HepG2 (cell line): ENCODE measurements at regions not wholly inside any gene's neighbourhood (a gene's known extent, or its start where the extent isn't known, plus 50 kb on each side); places are given as distances from the start of the nearest gene placed in this dataset.

ENCODE experiments used
- ATAC-seq: fragments of 200-7000 bp; cut with Tn5 transposase; 3 replicates; pipeline ENCODE4 v1.9.1; 2020; ENCODE audit warnings: mild to moderate bottlenecking, moderate library complexity
- BruUV-seq: library from RNA; stranded (reverse); fragments of 400-500 nt; replicated peaks from 2 replicates; lab custom pipeline; 2021; lab: Mats Ljungman, UMichigan
- CTCF ChIA-PET: fragments of 300-600 bp; formaldehyde crosslinking; extraction: SDS; loops from one replicate; lab custom pipeline; 2021; ENCODE audit warnings: low total read pairs, inconsistent platforms, low intra/inter-chr PET ratio; lab: Yijun Ruan, JAX
- POLR2A ChIA-PET: fragments of 350-600 bp; sonication (Branson Sonifier 250); formaldehyde crosslinking; loops from one replicate; lab custom pipeline; 2020; ENCODE audit warnings: antibody characterized with exemption, inconsistent platforms; lab: Yijun Ruan, JAX
- DNase-seq: peaks from one replicate; pipeline ENCODE4 v3.0.0-alpha.2; 2015; ENCODE audit warnings: low spot score
- FAIRE-seq: peaks from 3 replicates; lab custom pipeline; 2011; peaks lifted over from hg19 to GRCh38; lab: Jason Lieb, UNC
- H2AFZ ChIP-seq: one replicate; pipeline ENCODE4 v1.6.1; 2011; ENCODE audit warnings: low read length, inconsistent platforms
- H3K27ac ChIP-seq: fragments of 300-600 bp; 3 replicates; pipeline ENCODE4 v1.8.0; 2011; ENCODE audit warnings: mixed run types, mild to moderate bottlenecking, mixed read lengths, low read length, inconsistent platforms; ENCODE audit not compliant: insufficient read depth; ENCODE audit errors: extremely low read length
- H3K27me3 ChIP-seq, 2 experiments: fragments of 200-600 bp in 1 of 2; 2 replicates in 1 of 2; 3 replicates in 1 of 2; pipeline versions ENCODE4 v1.6.0 to v1.8.0; 2011; ENCODE audit warnings: low read length in 2 of 2, mild to moderate bottlenecking in 2 of 2, moderate library complexity in 2 of 2, inconsistent platforms in 1 of 2; ENCODE audit not compliant: insufficient read depth in 2 of 2, control insufficient read depth in 1 of 2
- H3K36me3 ChIP-seq, 2 experiments: fragments of 200-600 bp in 1 of 2; replicated peaks in 1 of 2; 2 replicates in 1 of 2; 3 replicates in 1 of 2; pipeline versions ENCODE4 v1.5.1 to v1.8.0; 2011; ENCODE audit warnings: low read length in 2 of 2, inconsistent platforms in 1 of 2; ENCODE audit not compliant: insufficient read depth in 2 of 2, control insufficient read depth in 1 of 2
- H3K4me1 ChIP-seq: 2 replicates; pipeline ENCODE4 v1.5.1; 2012; ENCODE audit warnings: low read length, inconsistent platforms; ENCODE audit not compliant: insufficient read depth
- H3K4me2 ChIP-seq: 2 replicates; pipeline ENCODE4 v1.6.0; 2011; ENCODE audit warnings: low read depth, low read length, inconsistent platforms
- H3K4me3 ChIP-seq, 3 experiments: fragments of 200-600 bp in 1 of 3; sonication (generic), shearing (Covaris generic) in 1 of 3; replicated peaks in 1 of 3; 2 replicates each; pipeline ENCODE4 v1.5.1; 2011 to 2016; ENCODE audit warnings: low read length in 3 of 3, inconsistent platforms in 2 of 3, low read depth in 2 of 3, mild to moderate bottlenecking in 2 of 3, control low read depth in 1 of 3, mixed read lengths in 1 of 3; ENCODE audit not compliant: insufficient read depth in 1 of 3
- H3K79me2 ChIP-seq: one replicate; pipeline ENCODE4 v1.6.1; 2011; ENCODE audit warnings: low read length, inconsistent platforms; ENCODE audit not compliant: insufficient read depth
- H3K9ac ChIP-seq: 2 replicates; pipeline ENCODE4 v1.6.0; 2011; ENCODE audit warnings: mild to moderate bottlenecking, low read depth, low read length, inconsistent platforms; ENCODE audit not compliant: insufficient read depth
- H3K9me3 ChIP-seq: 2 replicates; pipeline ENCODE4 v1.5.1; 2012; ENCODE audit warnings: mild to moderate bottlenecking, low read length
- H4K20me1 ChIP-seq: 2 replicates; pipeline ENCODE4 v1.6.0; 2011; ENCODE audit warnings: inconsistent platforms, mild to moderate bottlenecking, low read length, moderate library complexity; ENCODE audit not compliant: insufficient read depth
- AHR ChIP-seq: IDR thresholded peaks from 2 replicates; pipeline ENCODE4 v1.6.1; 2018; ENCODE audit warnings: missing genetic modification reagents, missing compliant biosample characterization
- POGK ChIP-seq: sonication (generic); formaldehyde crosslinking; conservative IDR thresholded peaks from 2 replicates; pipeline ENCODE4 v1.8.0; 2022; ENCODE audit warnings: mild to moderate bottlenecking, moderate library complexity, missing genetic modification reagents
- STAT5B ChIP-seq: sonication (generic); formaldehyde crosslinking; IDR thresholded peaks from 2 replicates; pipeline ENCODE4 v1.4.0; 2020; ENCODE audit warnings: missing genetic modification reagents
- U2AF2 ChIP-seq: fragments of 200-400 bp; formaldehyde crosslinking; IDR thresholded peaks from 2 replicates; pipeline ENCODE4 v1.6.1; 2017; ENCODE audit warnings: low read depth, mild to moderate bottlenecking, low read length
- ZMYM4 ChIP-seq: sonication (generic); formaldehyde crosslinking; IDR thresholded peaks from 2 replicates; pipeline ENCODE4 v1.8.1; 2023; ENCODE audit warnings: mild to moderate bottlenecking, missing genetic modification reagents
- ZNF253 ChIP-seq: sonication (generic); formaldehyde crosslinking; IDR thresholded peaks from 2 replicates; pipeline ENCODE4 v1.8.0; 2022; ENCODE audit warnings: mild to moderate bottlenecking, missing genetic modification reagents, borderline replicate concordance
- ZNF687 ChIP-seq: sonication (generic); formaldehyde crosslinking; IDR thresholded peaks from 2 replicates; pipeline ENCODE4 v1.5.1; 2020; ENCODE audit warnings: mild to moderate bottlenecking, missing genetic modification reagents, moderate library complexity
- WGBS: methylation state at CpG from one replicate; pipeline ENCODE4 v1.1.6; 2017; ENCODE audit warnings: low lambda C conversion rate; 5-methylcytosine and 5-hydroxymethylcytosine counted together
- in situ Hi-C: cut with HindIII; loops from 2 replicates; pipeline ENCODE4 v1.10.0; 2017; ENCODE audit warnings: low pct_unique_long_range_greater_than_20kb; ENCODE audit not compliant: extremely low pct_ligation_motif_present
- intact Hi-C: fragments of 100-400 bp; cut with micrococcal nuclease; formaldehyde crosslinking; loops from one replicate; pipeline ENCODE4 v1.10.0; 2022; ENCODE audit not compliant: unreplicated experiment
- TF ChIP-seq, protein P1 (sequence below): sonication (generic); formaldehyde crosslinking; IDR thresholded peaks from 2 replicates; pipeline ENCODE4 v1.4.0; 2020; ENCODE audit warnings: missing genetic modification reagents
- TF ChIP-seq, protein P2 (sequence below): sonication (generic); formaldehyde crosslinking; IDR thresholded peaks from 2 replicates; pipeline ENCODE4 v1.4.0; 2020; ENCODE audit warnings: missing genetic modification reagents

DNA sequence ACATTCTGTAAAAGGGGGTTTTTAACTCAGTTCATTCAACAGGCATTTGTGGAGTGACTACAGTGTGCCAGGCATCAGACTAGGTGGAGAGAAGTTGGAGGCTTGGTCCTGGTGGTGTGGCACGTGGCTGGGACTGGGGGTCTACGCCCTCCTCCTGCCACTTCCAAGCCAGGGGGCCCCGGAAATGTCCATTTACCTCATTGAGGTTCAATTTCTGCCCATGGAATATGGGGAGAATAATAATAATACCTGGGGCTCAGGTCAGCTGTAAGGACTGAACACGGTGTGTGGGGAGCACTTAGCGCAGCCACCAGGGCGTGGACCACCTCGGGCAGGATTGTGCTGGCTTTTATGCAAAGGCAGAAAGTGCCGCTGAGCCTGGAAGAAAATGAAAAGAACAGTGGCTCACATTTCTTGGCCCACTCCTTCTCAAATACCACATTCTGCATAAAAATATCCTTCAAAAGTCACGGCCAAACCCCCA, 229.4 kb downstream of the ANKRD60 start:
- DNase-seq (no peak), FAIRE-seq (no peak), ATAC-seq (no peak)
- no peaks in the 10 kb centered on the region for H3K36me3 ChIP-seq
- no TSS peak for BruUV-seq
- no peak overlapping the region for H3K9ac ChIP-seq
- H3K79me2 ChIP-seq, result no peaks in the 10 kb centered on the region
- in situ Hi-C loops (no loop called here), intact Hi-C loops (no loop called here)
- CTCF ChIA-PET, result no interaction called here
- H4K20me1 ChIP-seq, result no peaks in the 10 kb centered on the region
- no peaks in the 10 kb centered on the region for H3K4me1 ChIP-seq
- POLR2A ChIA-PET, result no interaction called here
- H3K27me3 ChIP-seq, result peaks cover 5 to 34% of the 10 kb centered on the region in 2 experiments; a peak in 4 of 5 replicates
- no peak overlapping the region for H3K27ac ChIP-seq
- no peaks in the 10 kb centered on the region for H3K9me3 ChIP-seq
- no peak overlapping the region for H2AFZ ChIP-seq
- WGBS, result 13% methylated on average over 9 of the region's 9 CpGs
- no peak overlapping the region for H3K4me2 ChIP-seq
- no peak overlapping the region for H3K4me3 ChIP-seq
- TF ChIP-seq POGK (CRISPR knock-in tag) (no peak), STAT5B (CRISPR knock-in tag) (no peak), ZNF253 (no peak), ZNF687 (CRISPR knock-in tag) (no peak), U2AF2 (no peak), AHR (no peak), ZMYM4 (CRISPR knock-in tag) (no peak)
- TF ChIP-seq, protein P1, sequence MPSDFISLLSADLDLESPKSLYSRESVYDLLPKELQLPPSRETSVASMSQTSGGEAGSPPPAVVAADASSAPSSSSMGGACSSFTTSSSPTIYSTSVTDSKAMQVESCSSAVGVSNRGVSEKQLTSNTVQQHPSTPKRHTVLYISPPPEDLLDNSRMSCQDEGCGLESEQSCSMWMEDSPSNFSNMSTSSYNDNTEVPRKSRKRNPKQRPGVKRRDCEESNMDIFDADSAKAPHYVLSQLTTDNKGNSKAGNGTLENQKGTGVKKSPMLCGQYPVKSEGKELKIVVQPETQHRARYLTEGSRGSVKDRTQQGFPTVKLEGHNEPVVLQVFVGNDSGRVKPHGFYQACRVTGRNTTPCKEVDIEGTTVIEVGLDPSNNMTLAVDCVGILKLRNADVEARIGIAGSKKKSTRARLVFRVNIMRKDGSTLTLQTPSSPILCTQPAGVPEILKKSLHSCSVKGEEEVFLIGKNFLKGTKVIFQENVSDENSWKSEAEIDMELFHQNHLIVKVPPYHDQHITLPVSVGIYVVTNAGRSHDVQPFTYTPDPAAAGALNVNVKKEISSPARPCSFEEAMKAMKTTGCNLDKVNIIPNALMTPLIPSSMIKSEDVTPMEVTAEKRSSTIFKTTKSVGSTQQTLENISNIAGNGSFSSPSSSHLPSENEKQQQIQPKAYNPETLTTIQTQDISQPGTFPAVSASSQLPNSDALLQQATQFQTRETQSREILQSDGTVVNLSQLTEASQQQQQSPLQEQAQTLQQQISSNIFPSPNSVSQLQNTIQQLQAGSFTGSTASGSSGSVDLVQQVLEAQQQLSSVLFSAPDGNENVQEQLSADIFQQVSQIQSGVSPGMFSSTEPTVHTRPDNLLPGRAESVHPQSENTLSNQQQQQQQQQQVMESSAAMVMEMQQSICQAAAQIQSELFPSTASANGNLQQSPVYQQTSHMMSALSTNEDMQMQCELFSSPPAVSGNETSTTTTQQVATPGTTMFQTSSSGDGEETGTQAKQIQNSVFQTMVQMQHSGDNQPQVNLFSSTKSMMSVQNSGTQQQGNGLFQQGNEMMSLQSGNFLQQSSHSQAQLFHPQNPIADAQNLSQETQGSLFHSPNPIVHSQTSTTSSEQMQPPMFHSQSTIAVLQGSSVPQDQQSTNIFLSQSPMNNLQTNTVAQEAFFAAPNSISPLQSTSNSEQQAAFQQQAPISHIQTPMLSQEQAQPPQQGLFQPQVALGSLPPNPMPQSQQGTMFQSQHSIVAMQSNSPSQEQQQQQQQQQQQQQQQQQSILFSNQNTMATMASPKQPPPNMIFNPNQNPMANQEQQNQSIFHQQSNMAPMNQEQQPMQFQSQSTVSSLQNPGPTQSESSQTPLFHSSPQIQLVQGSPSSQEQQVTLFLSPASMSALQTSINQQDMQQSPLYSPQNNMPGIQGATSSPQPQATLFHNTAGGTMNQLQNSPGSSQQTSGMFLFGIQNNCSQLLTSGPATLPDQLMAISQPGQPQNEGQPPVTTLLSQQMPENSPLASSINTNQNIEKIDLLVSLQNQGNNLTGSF, result no peak
- TF ChIP-seq, protein P2, sequence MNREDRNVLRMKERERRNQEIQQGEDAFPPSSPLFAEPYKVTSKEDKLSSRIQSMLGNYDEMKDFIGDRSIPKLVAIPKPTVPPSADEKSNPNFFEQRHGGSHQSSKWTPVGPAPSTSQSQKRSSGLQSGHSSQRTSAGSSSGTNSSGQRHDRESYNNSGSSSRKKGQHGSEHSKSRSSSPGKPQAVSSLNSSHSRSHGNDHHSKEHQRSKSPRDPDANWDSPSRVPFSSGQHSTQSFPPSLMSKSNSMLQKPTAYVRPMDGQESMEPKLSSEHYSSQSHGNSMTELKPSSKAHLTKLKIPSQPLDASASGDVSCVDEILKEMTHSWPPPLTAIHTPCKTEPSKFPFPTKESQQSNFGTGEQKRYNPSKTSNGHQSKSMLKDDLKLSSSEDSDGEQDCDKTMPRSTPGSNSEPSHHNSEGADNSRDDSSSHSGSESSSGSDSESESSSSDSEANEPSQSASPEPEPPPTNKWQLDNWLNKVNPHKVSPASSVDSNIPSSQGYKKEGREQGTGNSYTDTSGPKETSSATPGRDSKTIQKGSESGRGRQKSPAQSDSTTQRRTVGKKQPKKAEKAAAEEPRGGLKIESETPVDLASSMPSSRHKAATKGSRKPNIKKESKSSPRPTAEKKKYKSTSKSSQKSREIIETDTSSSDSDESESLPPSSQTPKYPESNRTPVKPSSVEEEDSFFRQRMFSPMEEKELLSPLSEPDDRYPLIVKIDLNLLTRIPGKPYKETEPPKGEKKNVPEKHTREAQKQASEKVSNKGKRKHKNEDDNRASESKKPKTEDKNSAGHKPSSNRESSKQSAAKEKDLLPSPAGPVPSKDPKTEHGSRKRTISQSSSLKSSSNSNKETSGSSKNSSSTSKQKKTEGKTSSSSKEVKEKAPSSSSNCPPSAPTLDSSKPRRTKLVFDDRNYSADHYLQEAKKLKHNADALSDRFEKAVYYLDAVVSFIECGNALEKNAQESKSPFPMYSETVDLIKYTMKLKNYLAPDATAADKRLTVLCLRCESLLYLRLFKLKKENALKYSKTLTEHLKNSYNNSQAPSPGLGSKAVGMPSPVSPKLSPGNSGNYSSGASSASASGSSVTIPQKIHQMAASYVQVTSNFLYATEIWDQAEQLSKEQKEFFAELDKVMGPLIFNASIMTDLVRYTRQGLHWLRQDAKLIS (CRISPR knock-in tag), result no peak
